ENCODE measurements at regions not wholly inside any gene's neighbourhood (a gene's known extent, or its start where the extent isn't known, plus 50 kb on each side); places are given as distances from the start of the nearest gene placed in this dataset.

DNA sequence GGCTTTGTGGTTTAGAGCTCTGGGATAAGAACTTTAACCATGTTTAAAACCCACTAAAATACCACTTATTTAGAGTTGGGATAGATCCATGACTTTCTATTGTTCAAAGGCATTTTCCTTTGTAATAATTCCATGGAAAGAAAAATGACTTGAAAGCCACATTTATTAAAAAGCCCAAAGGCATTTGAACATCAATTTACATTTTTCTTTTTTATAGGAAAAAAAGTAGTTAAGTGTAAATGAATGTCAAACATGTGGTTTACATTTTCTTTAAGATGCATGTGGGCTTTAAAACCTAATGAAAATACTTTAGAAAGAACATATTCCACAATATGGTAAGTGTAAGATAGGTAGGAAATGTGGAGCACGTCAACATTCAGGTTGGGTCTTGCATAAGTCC, 443.2 kb downstream of the TOX3 start:
- TF ChIP-seq MYC (IDR thresholded peaks at IDR 0.05; ENCODE audit: low read depth, low read length) (no peak), POLR2A (IDR thresholded peaks at IDR 0.05; ENCODE audit: low read depth, low read length) (no peak), FOS (IDR thresholded peaks at IDR 0.05; ENCODE audit: borderline replicate concordance, insufficient read depth, low read length) (no peak), JUN (IDR thresholded peaks at IDR 0.05; ENCODE audit: borderline replicate concordance, insufficient read depth, insufficient read length, low read depth) (no peak), EZH2 (IDR thresholded peaks at IDR 0.05; ENCODE audit: borderline replicate concordance, low read depth, low read length, severe bottlenecking) (no peak), POLR2AphosphoS5 (IDR thresholded peaks at IDR 0.05; ENCODE audit: insufficient read depth, low read depth, low read length) (no peak), GATA2 (IDR thresholded peaks at IDR 0.05; ENCODE audit: insufficient read depth, insufficient read length, low read depth, low read length) (no peak)
- TF ChIP-seq, protein P1, sequence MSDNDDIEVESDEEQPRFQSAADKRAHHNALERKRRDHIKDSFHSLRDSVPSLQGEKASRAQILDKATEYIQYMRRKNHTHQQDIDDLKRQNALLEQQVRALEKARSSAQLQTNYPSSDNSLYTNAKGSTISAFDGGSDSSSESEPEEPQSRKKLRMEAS (IDR thresholded peaks at IDR 0.05; ENCODE audit: insufficient read depth, insufficient read length): no peak
- TF ChIP-seq, protein P2, sequence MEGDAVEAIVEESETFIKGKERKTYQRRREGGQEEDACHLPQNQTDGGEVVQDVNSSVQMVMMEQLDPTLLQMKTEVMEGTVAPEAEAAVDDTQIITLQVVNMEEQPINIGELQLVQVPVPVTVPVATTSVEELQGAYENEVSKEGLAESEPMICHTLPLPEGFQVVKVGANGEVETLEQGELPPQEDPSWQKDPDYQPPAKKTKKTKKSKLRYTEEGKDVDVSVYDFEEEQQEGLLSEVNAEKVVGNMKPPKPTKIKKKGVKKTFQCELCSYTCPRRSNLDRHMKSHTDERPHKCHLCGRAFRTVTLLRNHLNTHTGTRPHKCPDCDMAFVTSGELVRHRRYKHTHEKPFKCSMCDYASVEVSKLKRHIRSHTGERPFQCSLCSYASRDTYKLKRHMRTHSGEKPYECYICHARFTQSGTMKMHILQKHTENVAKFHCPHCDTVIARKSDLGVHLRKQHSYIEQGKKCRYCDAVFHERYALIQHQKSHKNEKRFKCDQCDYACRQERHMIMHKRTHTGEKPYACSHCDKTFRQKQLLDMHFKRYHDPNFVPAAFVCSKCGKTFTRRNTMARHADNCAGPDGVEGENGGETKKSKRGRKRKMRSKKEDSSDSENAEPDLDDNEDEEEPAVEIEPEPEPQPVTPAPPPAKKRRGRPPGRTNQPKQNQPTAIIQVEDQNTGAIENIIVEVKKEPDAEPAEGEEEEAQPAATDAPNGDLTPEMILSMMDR (IDR thresholded peaks at IDR 0.05; ENCODE audit: extremely low read depth in 1 of 2, insufficient read depth in 1 of 2, low read depth in 1 of 2, low read length in 2 of 2): no peak
- Histone ChIP-seq H3K4me3 (replicated peaks in 1 of 3; ENCODE audit: insufficient read depth in 1 of 3, low read depth in 1 of 3, low read length in 3 of 3) (no peak overlapping the region), H3K9me1 (replicated peaks; ENCODE audit: control insufficient read depth, extremely low read depth, insufficient read depth, low read length) (no peaks in the 10 kb centered on the region), H3K27me3 (ENCODE audit: control insufficient read depth in 2 of 2, insufficient read depth in 2 of 2, low read length in 2 of 2) (no peaks in the 10 kb centered on the region), H3K4me2 (ENCODE audit: insufficient read depth, low read length) (no peak overlapping the region), H3K36me3 (ENCODE audit: control insufficient read depth in 2 of 2, extremely low read depth in 1 of 2, insufficient read depth in 2 of 2, low read length in 2 of 2) (no peaks in the 10 kb centered on the region), H3K4me1 (ENCODE audit: control insufficient read depth, extremely low read depth, insufficient read depth, low read length) (no peaks in the 10 kb centered on the region), H3K27ac (ENCODE audit: insufficient read depth, low read depth, low read length) (no peak overlapping the region), H4K20me1 (replicated peaks; ENCODE audit: control insufficient read depth, extremely low read depth, insufficient read depth, low read length) (no peaks in the 10 kb centered on the region), H3K79me2 (ENCODE audit: control insufficient read depth, insufficient read depth, low read length) (no peaks in the 10 kb centered on the region), H2AFZ (ENCODE audit: low read depth, low read length) (no peak overlapping the region), H3K9me3 (replicated peaks; ENCODE audit: control insufficient read depth, insufficient read depth, low read length) (no peaks in the 10 kb centered on the region), H3K9ac (replicated peaks; ENCODE audit: extremely low read depth, insufficient read depth, low read length) (no peak overlapping the region)
- BruUV-seq (replicated peaks): no TSS peak
- ChIA-PET CTCF (no interaction called here), POLR2A (no interaction called here)
- DNase-seq (ENCODE audit: low read depth, low spot score) (no peak), FAIRE-seq (no peak)
- intact Hi-C loops (cut with micrococcal nuclease) (no loop called here), dilution Hi-C loops (cut with MboI; ENCODE audit: extremely low pct_ligation_motif_present, low sequenced_read_pairs) (no loop called here)

Data from endothelial cell of umbilical vein (primary cell).